ENCODE measurements at regions not wholly inside any gene's neighbourhood (a gene's known extent, or its start where the extent isn't known, plus 50 kb on each side); places are given as distances from the start of the nearest gene placed in this dataset.
"Not testable (repeated sequence)": the region's sequence is repeated elsewhere in the genome, so short reads cannot be mapped to it uniquely, and the experiment has no call there.

- H3K4me1 Mint-ChIP-seq (ENCODE audit: unreplicated experiment); H3K27me3 Mint-ChIP-seq; H3K27ac Mint-ChIP-seq; H3K4me3 Mint-ChIP-seq; DNase-seq (ENCODE audit: extremely low spot score, unreplicated experiment); H3K9me3 Mint-ChIP-seq; H3K36me3 Mint-ChIP-seq: not testable (repeated sequence)
Observed at GRCh38 chr1:120465900-120466299, 51.1 kb downstream of the NBPF8 start.

GRCh38 chr1:120477663-120478062 is 62.8 kb downstream of the NBPF8 start:
- not testable (repeated sequence) for DNase-seq (ENCODE audit: extremely low spot score, unreplicated experiment); H3K27ac Mint-ChIP-seq; H3K4me3 Mint-ChIP-seq; H3K36me3 Mint-ChIP-seq; H3K27me3 Mint-ChIP-seq; H3K9me3 Mint-ChIP-seq; H3K4me1 Mint-ChIP-seq (ENCODE audit: unreplicated experiment)

DNA sequence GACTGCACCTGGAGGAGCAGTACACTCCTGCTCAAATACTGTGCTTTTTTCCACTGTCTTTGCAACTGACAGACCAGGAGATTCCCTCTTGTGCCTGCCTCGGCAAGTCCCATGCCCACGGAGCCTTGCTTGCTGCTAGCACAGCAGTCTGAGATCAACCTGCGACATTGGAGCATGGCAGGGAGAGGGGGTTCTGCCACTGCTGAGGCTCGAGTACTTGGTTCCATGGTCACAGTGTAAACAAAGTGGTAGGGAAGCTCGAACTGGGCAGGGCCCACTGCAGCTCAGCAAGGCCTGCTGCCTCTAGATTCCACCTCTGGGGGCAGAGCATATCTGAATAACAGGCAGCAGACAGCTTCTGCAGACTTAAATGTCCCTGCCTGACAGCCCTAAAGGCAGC is 63.6 kb downstream of the NBPF8 start:
- not testable (repeated sequence) for H3K36me3 Mint-ChIP-seq; H3K4me1 Mint-ChIP-seq (ENCODE audit: unreplicated experiment); H3K27ac Mint-ChIP-seq; H3K9me3 Mint-ChIP-seq; H3K4me3 Mint-ChIP-seq; H3K27me3 Mint-ChIP-seq; DNase-seq (ENCODE audit: extremely low spot score, unreplicated experiment)

- not testable (repeated sequence) for DNase-seq (ENCODE audit: extremely low spot score, unreplicated experiment); H3K27me3 Mint-ChIP-seq; H3K9me3 Mint-ChIP-seq; H3K27ac Mint-ChIP-seq; H3K4me1 Mint-ChIP-seq (ENCODE audit: unreplicated experiment); H3K36me3 Mint-ChIP-seq; H3K4me3 Mint-ChIP-seq
Observed at GRCh38 chr1:120487542-120487941, 72.7 kb downstream of the NBPF8 start.

- not testable (repeated sequence) for H3K27ac Mint-ChIP-seq; H3K4me3 Mint-ChIP-seq; H3K4me1 Mint-ChIP-seq (ENCODE audit: unreplicated experiment); H3K9me3 Mint-ChIP-seq; DNase-seq (ENCODE audit: extremely low spot score, unreplicated experiment); H3K36me3 Mint-ChIP-seq; H3K27me3 Mint-ChIP-seq
Observed at GRCh38 chr1:120489217-120489616, 74.4 kb downstream of the NBPF8 start.

DNA sequence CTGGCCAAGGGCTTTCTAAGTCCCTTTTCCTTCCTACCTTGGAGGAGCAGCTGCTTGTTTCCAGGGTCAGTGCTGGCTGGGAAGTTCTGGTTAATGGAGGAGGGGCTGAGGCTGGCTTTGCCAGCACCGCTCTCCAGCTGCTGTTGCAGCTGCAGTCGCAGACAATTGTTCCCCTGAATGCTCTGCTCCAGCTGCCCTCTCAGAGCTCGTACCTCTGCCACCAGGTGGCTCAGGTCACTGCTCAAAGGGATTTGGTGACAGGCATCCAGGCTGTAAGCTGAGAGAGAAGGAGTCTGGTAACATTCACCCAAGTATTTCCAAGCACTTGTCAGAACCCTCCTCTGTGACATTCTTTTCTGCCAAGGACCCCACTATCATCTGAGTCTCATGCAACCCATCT is 82.3 kb downstream of the NBPF8 start:
- not testable (repeated sequence) for DNase-seq (ENCODE audit: extremely low spot score, unreplicated experiment); H3K9me3 Mint-ChIP-seq; H3K4me3 Mint-ChIP-seq; H3K27me3 Mint-ChIP-seq; H3K27ac Mint-ChIP-seq; H3K36me3 Mint-ChIP-seq; H3K4me1 Mint-ChIP-seq (ENCODE audit: unreplicated experiment)

- H3K27me3 Mint-ChIP-seq, H3K27ac Mint-ChIP-seq: not testable (repeated sequence)
Observed at GRCh38 chr1:120503284-120503683, 88.4 kb downstream of the NBPF8 start.

GRCh38 chr1:120506352-120506751 is 91.5 kb downstream of the NBPF8 start:
- H3K27me3 Mint-ChIP-seq; H3K4me1 Mint-ChIP-seq (ENCODE audit: unreplicated experiment); H3K9me3 Mint-ChIP-seq; H3K27ac Mint-ChIP-seq; DNase-seq (ENCODE audit: extremely low spot score, unreplicated experiment); H3K36me3 Mint-ChIP-seq; H3K4me3 Mint-ChIP-seq: not testable (repeated sequence)

More at GRCh38 chr1:120503284-120503683, 88.4 kb downstream of the NBPF8 start:
- H3K4me1 Mint-ChIP-seq (ENCODE audit: unreplicated experiment); H3K4me3 Mint-ChIP-seq; H3K36me3 Mint-ChIP-seq; DNase-seq (ENCODE audit: extremely low spot score, unreplicated experiment); H3K9me3 Mint-ChIP-seq: not testable (repeated sequence)

- DNase-seq (ENCODE audit: extremely low spot score, unreplicated experiment); H3K9me3 Mint-ChIP-seq; H3K27me3 Mint-ChIP-seq; H3K4me1 Mint-ChIP-seq (ENCODE audit: unreplicated experiment); H3K4me3 Mint-ChIP-seq; H3K27ac Mint-ChIP-seq; H3K36me3 Mint-ChIP-seq: not testable (repeated sequence)
Observed at GRCh38 chr1:120508351-120508750, 93.5 kb downstream of the NBPF8 start.

DNA sequence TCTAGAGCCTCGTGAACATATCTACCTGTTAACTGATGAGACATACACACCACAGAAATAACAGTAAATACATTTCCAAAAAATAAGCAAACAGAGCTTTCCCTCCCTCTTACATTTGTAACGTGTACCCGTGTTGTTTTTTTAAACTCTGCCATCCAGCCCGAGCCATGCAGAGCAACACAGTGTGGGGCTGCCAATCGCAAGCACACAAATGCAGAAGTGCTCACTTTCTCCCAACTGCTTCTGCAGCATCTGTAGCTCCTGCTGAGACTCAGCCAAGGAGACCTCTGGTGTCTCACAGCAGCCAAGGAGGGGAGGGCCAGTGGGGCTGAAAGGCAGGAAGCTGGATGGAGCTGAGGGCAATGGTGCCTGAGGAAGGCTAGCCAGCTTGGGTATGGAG is 94.4 kb downstream of the NBPF8 start:
- H3K4me3 Mint-ChIP-seq; H3K27me3 Mint-ChIP-seq; DNase-seq (ENCODE audit: extremely low spot score, unreplicated experiment); H3K36me3 Mint-ChIP-seq; H3K27ac Mint-ChIP-seq; H3K4me1 Mint-ChIP-seq (ENCODE audit: unreplicated experiment); H3K9me3 Mint-ChIP-seq: not testable (repeated sequence)

- H3K27ac Mint-ChIP-seq; H3K27me3 Mint-ChIP-seq; DNase-seq (ENCODE audit: extremely low spot score, unreplicated experiment): not testable (repeated sequence)
Observed at GRCh38 chr1:120513099-120513498, 98.3 kb downstream of the NBPF8 start.

GRCh38 chr1:120513531-120513930 is 98.7 kb downstream of the NBPF8 start:
- not testable (repeated sequence) for H3K36me3 Mint-ChIP-seq; H3K9me3 Mint-ChIP-seq; H3K27ac Mint-ChIP-seq; H3K27me3 Mint-ChIP-seq; H3K4me1 Mint-ChIP-seq (ENCODE audit: unreplicated experiment); H3K4me3 Mint-ChIP-seq; DNase-seq (ENCODE audit: extremely low spot score, unreplicated experiment)

More at GRCh38 chr1:120513099-120513498, 98.3 kb downstream of the NBPF8 start:
- H3K9me3 Mint-ChIP-seq; H3K4me3 Mint-ChIP-seq; H3K36me3 Mint-ChIP-seq; H3K4me1 Mint-ChIP-seq (ENCODE audit: unreplicated experiment): not testable (repeated sequence)

DNA sequence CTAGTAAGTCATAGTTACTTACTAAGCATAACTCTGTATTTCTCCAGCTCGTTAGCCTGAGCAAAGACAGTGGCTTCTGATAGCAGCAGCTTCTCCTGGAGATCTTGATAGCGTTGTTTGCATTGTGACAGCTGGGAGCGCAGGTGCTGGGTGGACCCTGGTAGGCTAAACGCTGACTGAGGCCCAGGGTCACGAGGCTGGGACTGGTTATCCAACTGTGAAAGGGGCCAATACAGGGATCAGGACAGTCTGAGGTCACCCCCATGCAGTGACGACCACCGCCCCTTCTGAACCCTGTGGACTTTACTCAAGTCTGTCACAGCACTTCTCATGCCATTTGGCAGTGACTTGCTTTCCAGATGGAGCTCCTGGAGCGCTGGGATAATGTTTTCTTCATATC is 104.4 kb downstream of the NBPF8 start:
- not testable (repeated sequence) for H3K36me3 Mint-ChIP-seq; H3K27ac Mint-ChIP-seq; H3K9me3 Mint-ChIP-seq; H3K27me3 Mint-ChIP-seq; H3K4me1 Mint-ChIP-seq (ENCODE audit: unreplicated experiment); H3K4me3 Mint-ChIP-seq; DNase-seq (ENCODE audit: extremely low spot score, unreplicated experiment)

GRCh38 chr1:120524416-120524815 is 109.6 kb downstream of the NBPF8 start:
- DNase-seq (ENCODE audit: extremely low spot score, unreplicated experiment); H3K4me1 Mint-ChIP-seq (ENCODE audit: unreplicated experiment); H3K27ac Mint-ChIP-seq: not testable (repeated sequence)

GRCh38 chr1:120525386-120525785 is 110.6 kb downstream of the NBPF8 start:
- DNase-seq (ENCODE audit: extremely low spot score, unreplicated experiment); H3K9me3 Mint-ChIP-seq; H3K4me3 Mint-ChIP-seq; H3K36me3 Mint-ChIP-seq; H3K4me1 Mint-ChIP-seq (ENCODE audit: unreplicated experiment); H3K27ac Mint-ChIP-seq; H3K27me3 Mint-ChIP-seq: not testable (repeated sequence)

More at GRCh38 chr1:120524416-120524815, 109.6 kb downstream of the NBPF8 start:
- H3K27me3 Mint-ChIP-seq, H3K36me3 Mint-ChIP-seq, H3K4me3 Mint-ChIP-seq, H3K9me3 Mint-ChIP-seq: not testable (repeated sequence)

All from type B pancreatic cell (in vitro differentiated cells).